ENCODE measurements at regions not wholly inside any gene's neighbourhood (a gene's known extent, or its start where the extent isn't known, plus 50 kb on each side); places are given as distances from the start of the nearest gene placed in this dataset.

GRCh38 chr12:24175284-24175683, 225.8 kb upstream of the SOX5 start:
- H3K4me3 ChIP-seq (replicated peaks in 1 of 3; ENCODE audit: insufficient read depth in 1 of 3, low read depth in 1 of 3, low read length in 3 of 3), result no peak overlapping the region
- DNase-seq (ENCODE audit: low read depth, low spot score) (no peak), FAIRE-seq (no peak)
- ChIA-PET CTCF (no interaction called here), POLR2A (no interaction called here)
- H3K4me2 ChIP-seq (ENCODE audit: insufficient read depth, low read length), result no peak overlapping the region
- H4K20me1 ChIP-seq (replicated peaks; ENCODE audit: control insufficient read depth, extremely low read depth, insufficient read depth, low read length), result no peaks in the 10 kb centered on the region
- no TSS peak for BruUV-seq (replicated peaks)
- no peaks in the 10 kb centered on the region for H3K4me1 ChIP-seq (ENCODE audit: control insufficient read depth, extremely low read depth, insufficient read depth, low read length)
- no peak overlapping the region for H2AFZ ChIP-seq (ENCODE audit: low read depth, low read length)
- H3K27ac ChIP-seq (ENCODE audit: insufficient read depth, low read depth, low read length), result no peak overlapping the region
- no peaks in the 10 kb centered on the region for H3K36me3 ChIP-seq (ENCODE audit: control insufficient read depth in 2 of 2, extremely low read depth in 1 of 2, insufficient read depth in 2 of 2, low read length in 2 of 2)
- peaks cover 0 to 2% of the 10 kb centered on the region in 2 experiments for H3K27me3 ChIP-seq (ENCODE audit: control insufficient read depth in 2 of 2, insufficient read depth in 2 of 2, low read length in 2 of 2)
- dilution Hi-C loops (cut with MboI; ENCODE audit: extremely low pct_ligation_motif_present, low sequenced_read_pairs), result no loop called here
- H3K9me1 ChIP-seq (replicated peaks; ENCODE audit: control insufficient read depth, extremely low read depth, insufficient read depth, low read length), result no peaks in the 10 kb centered on the region
- no peak overlapping the region for H3K9ac ChIP-seq (replicated peaks; ENCODE audit: extremely low read depth, insufficient read depth, low read length)
- no peaks in the 10 kb centered on the region for H3K79me2 ChIP-seq (ENCODE audit: control insufficient read depth, insufficient read depth, low read length)
- TF ChIP-seq MAX (IDR thresholded peaks at IDR 0.05; ENCODE audit: insufficient read depth, insufficient read length), result no peak
- no peak for TF ChIP-seq MYC (IDR thresholded peaks at IDR 0.05; ENCODE audit: low read depth, low read length)
- TF ChIP-seq FOS (IDR thresholded peaks at IDR 0.05; ENCODE audit: borderline replicate concordance, insufficient read depth, low read length), result no peak
- no peak for TF ChIP-seq GATA2 (IDR thresholded peaks at IDR 0.05; ENCODE audit: insufficient read depth, insufficient read length, low read depth, low read length)
- TF ChIP-seq JUN (IDR thresholded peaks at IDR 0.05; ENCODE audit: borderline replicate concordance, insufficient read depth, insufficient read length, low read depth), result no peak
- TF ChIP-seq POLR2AphosphoS5 (IDR thresholded peaks at IDR 0.05; ENCODE audit: insufficient read depth, low read depth, low read length), result no peak
- no peak for TF ChIP-seq CTCF (IDR thresholded peaks at IDR 0.05; ENCODE audit: extremely low read depth in 1 of 2, insufficient read depth in 1 of 2, low read depth in 1 of 2, low read length in 2 of 2)
- no peak for TF ChIP-seq EZH2 (IDR thresholded peaks at IDR 0.05; ENCODE audit: borderline replicate concordance, low read depth, low read length, severe bottlenecking)
- no peak for TF ChIP-seq POLR2A (IDR thresholded peaks at IDR 0.05; ENCODE audit: low read depth, low read length)
- intact Hi-C loops (cut with micrococcal nuclease), result no loop called here
- no peaks in the 10 kb centered on the region for H3K9me3 ChIP-seq (replicated peaks; ENCODE audit: control insufficient read depth, insufficient read depth, low read length)
